HEK293 (cell line): ENCODE measurements at regions not wholly inside any gene's neighbourhood (a gene's known extent, or its start where the extent isn't known, plus 50 kb on each side); places are given as distances from the start of the nearest gene placed in this dataset.

ENCODE experiments used
- CTCF ChIA-PET: fragments of 350-600 bp; formaldehyde crosslinking; extraction: SDS; loops from one replicate; lab custom pipeline; 2021; ENCODE audit warnings: antibody characterized with exemption; lab: Yijun Ruan, JAX
- POLR2A ChIA-PET: fragments of 300-600 bp; formaldehyde crosslinking; extraction: SDS; loops from one replicate; lab custom pipeline; 2020; ENCODE audit warnings: antibody characterized with exemption, inconsistent platforms; lab: Yijun Ruan, JAX
- H3K27ac ChIP-seq: fragments of 200-500 bp; sonication (Bioruptor generic); 2 replicates; pipeline ENCODE4 v1.5.1; 2014; ENCODE audit warnings: low read depth, low read length, control low read depth, inconsistent platforms; ENCODE audit errors: extremely low read depth
- H3K36me3 ChIP-seq, 2 experiments: fragments of 200-500 bp in 1 of 2; sonication (Bioruptor generic) in 1 of 2; 1 replicate in 1 of 2; 2 replicates in 1 of 2; pipeline ENCODE4 v1.5.1; 2014 to 2017; ENCODE audit warnings: inconsistent platforms in 2 of 2, low read length in 2 of 2; ENCODE audit not compliant: control insufficient read depth in 2 of 2, insufficient read depth in 1 of 2
- H3K4me1 ChIP-seq: fragments of 200-500 bp; sonication (Bioruptor generic); 2 replicates; pipeline ENCODE4 v1.5.1; 2014; ENCODE audit warnings: mild to moderate bottlenecking, low read length, inconsistent platforms; ENCODE audit not compliant: control insufficient read depth, insufficient read depth
- H3K4me3 ChIP-seq: 2 replicates; pipeline ENCODE4 v1.5.1; 2011; ENCODE audit warnings: low read depth, mild to moderate bottlenecking, control low read depth, low read length, moderate library complexity
- H3K9me3 ChIP-seq: fragments of 200-500 bp; sonication (Bioruptor generic); 2 replicates; pipeline ENCODE4 v1.5.1; 2014; ENCODE audit warnings: low read depth, low read length, inconsistent platforms; ENCODE audit not compliant: control insufficient read depth, insufficient read depth
- KLF9 ChIP-seq: fragments of 450-650 bp; formaldehyde crosslinking; IDR thresholded peaks from 2 replicates; pipeline ENCODE4 v1.5.1; 2016; ENCODE audit warnings: missing biosample characterization, missing genetic modification characterization, low read depth
- MZF1 ChIP-seq: fragments of 450-650 bp; formaldehyde crosslinking; IDR thresholded peaks from 2 replicates; pipeline ENCODE4 v1.5.1; 2017; ENCODE audit warnings: missing biosample characterization, missing genetic modification characterization, borderline replicate concordance
- TCF7L2 ChIP-seq: IDR thresholded peaks from 2 replicates; pipeline ENCODE4 v1.6.1; 2011; ENCODE audit warnings: low read depth, mild to moderate bottlenecking, inconsistent platforms, low read length, moderate library complexity, borderline replicate concordance
- YY1 ChIP-seq: fragments of 450-650 bp; formaldehyde crosslinking; IDR thresholded peaks from 2 replicates; pipeline ENCODE4 v1.5.1; 2018; ENCODE audit warnings: missing biosample characterization, missing genetic modification characterization
- ZBTB11 ChIP-seq: fragments of 450-650 bp; formaldehyde crosslinking; conservative IDR thresholded peaks from 2 replicates; pipeline ENCODE4 v1.5.1; 2016; ENCODE audit warnings: low read depth, missing biosample characterization, missing genetic modification characterization
- ZBTB21 ChIP-seq: fragments of 450-650 bp; formaldehyde crosslinking; IDR thresholded peaks from 2 replicates; pipeline ENCODE4 v1.5.1; 2017; ENCODE audit warnings: missing biosample characterization, missing genetic modification characterization
- ZNF10 ChIP-seq: fragments of 450-650 bp; formaldehyde crosslinking; IDR thresholded peaks from 2 replicates; pipeline ENCODE4 v1.5.1; 2017; ENCODE audit warnings: missing biosample characterization, missing genetic modification characterization
- ZNF16 ChIP-seq: fragments of 450-650 bp; formaldehyde crosslinking; IDR thresholded peaks from 2 replicates; pipeline ENCODE4 v1.5.1; 2016; ENCODE audit warnings: low read depth, missing biosample characterization, missing genetic modification characterization
- ZNF184 ChIP-seq: fragments of 450-650 bp; IDR thresholded peaks from 2 replicates; pipeline ENCODE4 v1.5.1; 2018; ENCODE audit warnings: missing biosample characterization, mild to moderate bottlenecking, missing genetic modification characterization
- ZNF354C ChIP-seq: fragments of 450-650 bp; formaldehyde crosslinking; IDR thresholded peaks from 2 replicates; pipeline ENCODE4 v1.5.1; 2016; ENCODE audit warnings: missing biosample characterization, missing genetic modification characterization, low read depth, borderline replicate concordance
- ZNF426 ChIP-seq: fragments of 450-650 bp; formaldehyde crosslinking; IDR thresholded peaks from 2 replicates; pipeline ENCODE4 v1.5.1; 2017; ENCODE audit warnings: missing biosample characterization, missing genetic modification characterization, mild to moderate bottlenecking, inconsistent platforms, moderate library complexity
- ZNF501 ChIP-seq: fragments of 450-650 bp; formaldehyde crosslinking; IDR thresholded peaks from 2 replicates; pipeline ENCODE4 v1.5.1; 2016; ENCODE audit warnings: missing biosample characterization, missing genetic modification characterization
- ZNF513 ChIP-seq: fragments of 450-650 bp; IDR thresholded peaks from 2 replicates; pipeline ENCODE4 v1.5.1; 2018; ENCODE audit warnings: missing biosample characterization, missing genetic modification characterization
- ZNF530 ChIP-seq: fragments of 450-650 bp; formaldehyde crosslinking; IDR thresholded peaks from 2 replicates; pipeline ENCODE4 v1.5.1; 2016; ENCODE audit warnings: low read depth, missing biosample characterization, missing genetic modification characterization
- ZNF777 ChIP-seq: fragments of 450-650 bp; formaldehyde crosslinking; IDR thresholded peaks from 2 replicates; pipeline ENCODE4 v1.5.1; 2017; ENCODE audit warnings: missing biosample characterization, missing genetic modification characterization, borderline replicate concordance
- ZNF792 ChIP-seq: fragments of 450-650 bp; formaldehyde crosslinking; IDR thresholded peaks from 2 replicates; pipeline ENCODE4 v1.5.1; 2016; ENCODE audit warnings: missing biosample characterization, missing genetic modification characterization
- TF ChIP-seq, protein P1 (sequence below): fragments of 450-650 bp; formaldehyde crosslinking; IDR thresholded peaks from 2 replicates; pipeline ENCODE4 v1.5.1; 2016; ENCODE audit warnings: missing biosample characterization, missing genetic modification characterization
- TF ChIP-seq, protein P2 (sequence below): fragments of 450-650 bp; formaldehyde crosslinking; IDR thresholded peaks from 2 replicates; pipeline ENCODE4 v1.5.1; 2016; ENCODE audit warnings: missing biosample characterization, missing genetic modification characterization, low read depth
- TF ChIP-seq, protein P3 (sequence below): fragments of 450-650 bp; formaldehyde crosslinking; IDR thresholded peaks from 2 replicates; pipeline ENCODE4 v1.5.0; 2017; ENCODE audit warnings: missing biosample characterization, missing genetic modification characterization, borderline replicate concordance
- TF ChIP-seq, protein P4 (sequence below): fragments of 450-650 bp; formaldehyde crosslinking; IDR thresholded peaks from 2 replicates; pipeline ENCODE4 v1.5.1; 2017; ENCODE audit warnings: missing biosample characterization, missing genetic modification characterization
- TF ChIP-seq, protein P5 (sequence below): fragments of 450-650 bp; formaldehyde crosslinking; IDR thresholded peaks from 2 replicates; pipeline ENCODE4 v1.5.1; 2016; ENCODE audit warnings: missing biosample characterization, missing genetic modification characterization

DNA sequence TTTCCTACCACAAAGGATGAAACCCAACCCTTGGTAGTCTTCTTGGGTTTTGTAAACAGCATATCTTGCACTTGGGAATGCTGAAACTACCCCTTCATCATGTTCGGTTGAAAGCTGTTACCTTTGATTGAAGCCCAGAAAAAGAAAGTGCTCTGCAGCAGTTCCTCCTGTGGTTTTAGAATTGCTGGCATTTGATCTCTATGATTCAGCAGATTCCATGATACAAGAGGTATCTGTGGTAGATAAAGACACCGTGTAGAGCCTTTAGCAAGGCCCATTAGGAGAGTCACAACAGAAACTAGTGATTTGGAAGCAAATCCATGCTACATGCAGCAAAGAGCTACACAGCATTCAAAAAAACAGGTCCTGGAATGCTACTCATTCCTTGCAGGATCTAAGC lies 557.0 kb downstream of the TLE1 start:
- no peaks in the 10 kb centered on the region for H3K4me1 ChIP-seq
- no peak overlapping the region for H3K4me3 ChIP-seq
- CTCF ChIA-PET, result interaction anchor here (0.6 kb wide), 2 partner anchors 24 to 718 kb away, joined by 4 to 5 read pairs; no protein-coding TSS in a partner anchor
- no peak overlapping the region for H3K27ac ChIP-seq
- no peaks in the 10 kb centered on the region for H3K9me3 ChIP-seq
- H3K36me3 ChIP-seq, result no peaks in the 10 kb centered on the region
- POLR2A ChIA-PET, result no interaction called here
- TF ChIP-seq ZNF426 (no peak), ZNF354C (tag by site-specific recombination) (no peak), ZNF16 (tag by site-specific recombination) (no peak), KLF9 (tag by site-specific recombination) (no peak), ZNF501 (tag by site-specific recombination) (no peak), ZNF792 (no peak), ZNF10 (tag by site-specific recombination) (no peak), YY1 (no peak), ZBTB21 (tag by site-specific recombination) (no peak), ZNF777 (no peak), ZNF513 (tag by site-specific recombination) (no peak), MZF1 (tag by site-specific recombination) (no peak), ZNF530 (tag by site-specific recombination) (no peak), TCF7L2 (no peak)
- TF ChIP-seq, protein P1, sequence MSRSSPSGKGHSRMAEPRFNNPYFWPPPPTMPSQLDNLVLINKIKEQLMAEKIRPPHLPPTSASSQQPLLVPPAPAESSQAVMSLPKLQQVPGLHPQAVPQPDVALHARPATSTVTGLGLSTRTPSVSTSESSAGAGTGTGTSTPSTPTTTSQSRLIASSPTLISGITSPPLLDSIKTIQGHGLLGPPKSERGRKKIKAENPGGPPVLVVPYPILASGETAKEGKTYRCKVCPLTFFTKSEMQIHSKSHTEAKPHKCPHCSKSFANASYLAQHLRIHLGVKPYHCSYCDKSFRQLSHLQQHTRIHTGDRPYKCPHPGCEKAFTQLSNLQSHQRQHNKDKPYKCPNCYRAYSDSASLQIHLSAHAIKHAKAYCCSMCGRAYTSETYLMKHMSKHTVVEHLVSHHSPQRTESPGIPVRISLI (tag by site-specific recombination), result no peak
- TF ChIP-seq, protein P2, sequence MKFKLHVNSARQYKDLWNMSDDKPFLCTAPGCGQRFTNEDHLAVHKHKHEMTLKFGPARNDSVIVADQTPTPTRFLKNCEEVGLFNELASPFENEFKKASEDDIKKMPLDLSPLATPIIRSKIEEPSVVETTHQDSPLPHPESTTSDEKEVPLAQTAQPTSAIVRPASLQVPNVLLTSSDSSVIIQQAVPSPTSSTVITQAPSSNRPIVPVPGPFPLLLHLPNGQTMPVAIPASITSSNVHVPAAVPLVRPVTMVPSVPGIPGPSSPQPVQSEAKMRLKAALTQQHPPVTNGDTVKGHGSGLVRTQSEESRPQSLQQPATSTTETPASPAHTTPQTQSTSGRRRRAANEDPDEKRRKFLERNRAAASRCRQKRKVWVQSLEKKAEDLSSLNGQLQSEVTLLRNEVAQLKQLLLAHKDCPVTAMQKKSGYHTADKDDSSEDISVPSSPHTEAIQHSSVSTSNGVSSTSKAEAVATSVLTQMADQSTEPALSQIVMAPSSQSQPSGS, result no peak
- TF ChIP-seq, protein P3, sequence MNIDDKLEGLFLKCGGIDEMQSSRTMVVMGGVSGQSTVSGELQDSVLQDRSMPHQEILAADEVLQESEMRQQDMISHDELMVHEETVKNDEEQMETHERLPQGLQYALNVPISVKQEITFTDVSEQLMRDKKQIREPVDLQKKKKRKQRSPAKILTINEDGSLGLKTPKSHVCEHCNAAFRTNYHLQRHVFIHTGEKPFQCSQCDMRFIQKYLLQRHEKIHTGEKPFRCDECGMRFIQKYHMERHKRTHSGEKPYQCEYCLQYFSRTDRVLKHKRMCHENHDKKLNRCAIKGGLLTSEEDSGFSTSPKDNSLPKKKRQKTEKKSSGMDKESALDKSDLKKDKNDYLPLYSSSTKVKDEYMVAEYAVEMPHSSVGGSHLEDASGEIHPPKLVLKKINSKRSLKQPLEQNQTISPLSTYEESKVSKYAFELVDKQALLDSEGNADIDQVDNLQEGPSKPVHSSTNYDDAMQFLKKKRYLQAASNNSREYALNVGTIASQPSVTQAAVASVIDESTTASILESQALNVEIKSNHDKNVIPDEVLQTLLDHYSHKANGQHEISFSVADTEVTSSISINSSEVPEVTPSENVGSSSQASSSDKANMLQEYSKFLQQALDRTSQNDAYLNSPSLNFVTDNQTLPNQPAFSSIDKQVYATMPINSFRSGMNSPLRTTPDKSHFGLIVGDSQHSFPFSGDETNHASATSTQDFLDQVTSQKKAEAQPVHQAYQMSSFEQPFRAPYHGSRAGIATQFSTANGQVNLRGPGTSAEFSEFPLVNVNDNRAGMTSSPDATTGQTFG (tag by site-specific recombination), result no peak
- TF ChIP-seq, protein P4, sequence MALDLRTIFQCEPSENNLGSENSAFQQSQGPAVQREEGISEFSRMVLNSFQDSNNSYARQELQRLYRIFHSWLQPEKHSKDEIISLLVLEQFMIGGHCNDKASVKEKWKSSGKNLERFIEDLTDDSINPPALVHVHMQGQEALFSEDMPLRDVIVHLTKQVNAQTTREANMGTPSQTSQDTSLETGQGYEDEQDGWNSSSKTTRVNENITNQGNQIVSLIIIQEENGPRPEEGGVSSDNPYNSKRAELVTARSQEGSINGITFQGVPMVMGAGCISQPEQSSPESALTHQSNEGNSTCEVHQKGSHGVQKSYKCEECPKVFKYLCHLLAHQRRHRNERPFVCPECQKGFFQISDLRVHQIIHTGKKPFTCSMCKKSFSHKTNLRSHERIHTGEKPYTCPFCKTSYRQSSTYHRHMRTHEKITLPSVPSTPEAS (tag by site-specific recombination), result no peak

- no peak overlapping the region for H3K27ac ChIP-seq
- no peak overlapping the region for H3K4me3 ChIP-seq
- ChIA-PET CTCF (no interaction called here), POLR2A (no interaction called here)
- H3K9me3 ChIP-seq, result no peaks in the 10 kb centered on the region
- no peaks in the 10 kb centered on the region for H3K4me1 ChIP-seq
- no peaks in the 10 kb centered on the region for H3K36me3 ChIP-seq
- TF ChIP-seq ZBTB11 (tag by site-specific recombination), result no peak
- TF ChIP-seq, protein P5, sequence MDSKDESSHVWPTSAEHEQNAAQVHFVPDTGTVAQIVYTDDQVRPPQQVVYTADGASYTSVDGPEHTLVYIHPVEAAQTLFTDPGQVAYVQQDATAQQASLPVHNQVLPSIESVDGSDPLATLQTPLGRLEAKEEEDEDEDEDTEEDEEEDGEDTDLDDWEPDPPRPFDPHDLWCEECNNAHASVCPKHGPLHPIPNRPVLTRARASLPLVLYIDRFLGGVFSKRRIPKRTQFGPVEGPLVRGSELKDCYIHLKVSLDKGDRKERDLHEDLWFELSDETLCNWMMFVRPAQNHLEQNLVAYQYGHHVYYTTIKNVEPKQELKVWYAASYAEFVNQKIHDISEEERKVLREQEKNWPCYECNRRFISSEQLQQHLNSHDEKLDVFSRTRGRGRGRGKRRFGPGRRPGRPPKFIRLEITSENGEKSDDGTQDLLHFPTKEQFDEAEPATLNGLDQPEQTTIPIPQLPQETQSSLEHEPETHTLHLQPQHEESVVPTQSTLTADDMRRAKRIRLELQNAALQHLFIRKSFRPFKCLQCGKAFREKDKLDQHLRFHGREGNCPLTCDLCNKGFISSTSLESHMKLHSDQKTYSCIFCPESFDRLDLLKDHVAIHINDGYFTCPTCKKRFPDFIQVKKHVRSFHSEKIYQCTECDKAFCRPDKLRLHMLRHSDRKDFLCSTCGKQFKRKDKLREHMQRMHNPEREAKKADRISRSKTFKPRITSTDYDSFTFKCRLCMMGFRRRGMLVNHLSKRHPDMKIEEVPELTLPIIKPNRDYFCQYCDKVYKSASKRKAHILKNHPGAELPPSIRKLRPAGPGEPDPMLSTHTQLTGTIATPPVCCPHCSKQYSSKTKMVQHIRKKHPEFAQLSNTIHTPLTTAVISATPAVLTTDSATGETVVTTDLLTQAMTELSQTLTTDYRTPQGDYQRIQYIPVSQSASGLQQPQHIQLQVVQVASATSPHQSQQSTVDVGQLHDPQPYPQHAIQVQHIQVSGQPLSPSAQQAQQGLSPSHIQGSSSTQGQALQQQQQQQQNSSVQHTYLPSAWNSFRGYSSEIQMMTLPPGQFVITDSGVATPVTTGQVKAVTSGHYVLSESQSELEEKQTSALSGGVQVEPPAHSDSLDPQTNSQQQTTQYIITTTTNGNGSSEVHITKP, result no peak
- TF ChIP-seq ZNF184 (tag by site-specific recombination), result no peak
Measured at GRCh38 chr9:81128701-81129100, 560.6 kb downstream of the TLE1 start.
